Endothelial cell of umbilical vein (primary cell): ENCODE measurements at regions not wholly inside any gene's neighbourhood (a gene's known extent, or its start where the extent isn't known, plus 50 kb on each side); places are given as distances from the start of the nearest gene placed in this dataset.

Source experiments
- EZH2 ChIP-seq: IDR thresholded peaks from 2 replicates; pipeline ENCODE4 v1.6.1; 2012; ENCODE audit warnings: borderline replicate concordance, low read depth, mild to moderate bottlenecking, moderate library complexity, low read length, inconsistent platforms; ENCODE audit not compliant: severe bottlenecking
- FOS ChIP-seq: IDR thresholded peaks from 2 replicates; pipeline ENCODE4 v1.6.1; 2011; ENCODE audit warnings: mild to moderate bottlenecking, low read length, moderate library complexity, borderline replicate concordance; ENCODE audit not compliant: insufficient read depth
- GATA2 ChIP-seq: IDR thresholded peaks from 2 replicates; pipeline ENCODE4 v1.7.0; 2011; ENCODE audit warnings: low read depth, mild to moderate bottlenecking, moderate library complexity, mixed read lengths, low read length; ENCODE audit not compliant: insufficient read length, insufficient read depth
- POLR2A ChIP-seq: IDR thresholded peaks from 2 replicates; pipeline ENCODE4 v1.6.1; 2012; ENCODE audit warnings: low read depth, mild to moderate bottlenecking, control low read depth, low read length
- TF ChIP-seq, protein P1 (sequence below), 2 donors: IDR thresholded peaks; 1 replicate in 1 of 2; 2 replicates in 1 of 2; pipeline ENCODE4 v1.5.1; 2011; ENCODE audit warnings: low read length in 2 of 2, mild to moderate bottlenecking in 2 of 2, moderate library complexity in 2 of 2, control low read depth in 1 of 2, inconsistent platforms in 1 of 2, low read depth in 1 of 2; ENCODE audit not compliant: insufficient read depth in 1 of 2; ENCODE audit errors: extremely low read depth in 1 of 2
- TF ChIP-seq, protein P2 (sequence below): IDR thresholded peaks from 2 replicates; pipeline ENCODE4 v1.6.1; 2011; ENCODE audit not compliant: insufficient read depth, insufficient read length

DNA sequence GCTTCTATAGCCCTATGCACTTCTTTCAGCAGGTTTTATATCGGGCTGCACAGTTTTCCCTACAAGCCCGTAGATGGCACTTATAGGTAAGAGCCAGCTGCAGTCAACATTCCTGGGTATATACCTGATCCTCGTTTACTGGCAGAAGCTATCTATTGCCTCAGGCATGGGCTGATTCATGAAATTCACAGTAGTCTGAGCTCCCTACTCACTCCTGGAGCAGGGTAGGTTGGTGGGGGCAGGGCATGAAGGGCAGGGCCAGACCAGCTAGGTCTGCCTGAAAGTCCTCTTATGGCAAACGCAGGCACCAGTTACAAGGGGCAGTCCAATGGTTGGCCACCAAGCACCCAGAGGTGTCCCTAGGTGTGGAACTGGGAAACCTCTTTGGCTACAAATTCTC lies 345.8 kb downstream of the RPS29 start:
- TF ChIP-seq, protein P1, sequence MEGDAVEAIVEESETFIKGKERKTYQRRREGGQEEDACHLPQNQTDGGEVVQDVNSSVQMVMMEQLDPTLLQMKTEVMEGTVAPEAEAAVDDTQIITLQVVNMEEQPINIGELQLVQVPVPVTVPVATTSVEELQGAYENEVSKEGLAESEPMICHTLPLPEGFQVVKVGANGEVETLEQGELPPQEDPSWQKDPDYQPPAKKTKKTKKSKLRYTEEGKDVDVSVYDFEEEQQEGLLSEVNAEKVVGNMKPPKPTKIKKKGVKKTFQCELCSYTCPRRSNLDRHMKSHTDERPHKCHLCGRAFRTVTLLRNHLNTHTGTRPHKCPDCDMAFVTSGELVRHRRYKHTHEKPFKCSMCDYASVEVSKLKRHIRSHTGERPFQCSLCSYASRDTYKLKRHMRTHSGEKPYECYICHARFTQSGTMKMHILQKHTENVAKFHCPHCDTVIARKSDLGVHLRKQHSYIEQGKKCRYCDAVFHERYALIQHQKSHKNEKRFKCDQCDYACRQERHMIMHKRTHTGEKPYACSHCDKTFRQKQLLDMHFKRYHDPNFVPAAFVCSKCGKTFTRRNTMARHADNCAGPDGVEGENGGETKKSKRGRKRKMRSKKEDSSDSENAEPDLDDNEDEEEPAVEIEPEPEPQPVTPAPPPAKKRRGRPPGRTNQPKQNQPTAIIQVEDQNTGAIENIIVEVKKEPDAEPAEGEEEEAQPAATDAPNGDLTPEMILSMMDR (IDR thresholded peaks at IDR 0.05; ENCODE audit: extremely low read depth in 1 of 2, insufficient read depth in 1 of 2, low read depth in 1 of 2, low read length in 2 of 2) = no peak
- TF ChIP-seq EZH2 (no peak), POLR2A (no peak), GATA2 (no peak), FOS (no peak)
- TF ChIP-seq, protein P2, sequence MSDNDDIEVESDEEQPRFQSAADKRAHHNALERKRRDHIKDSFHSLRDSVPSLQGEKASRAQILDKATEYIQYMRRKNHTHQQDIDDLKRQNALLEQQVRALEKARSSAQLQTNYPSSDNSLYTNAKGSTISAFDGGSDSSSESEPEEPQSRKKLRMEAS = no peak
